ENCODE measurements at regions not wholly inside any gene's neighbourhood (a gene's known extent, or its start where the extent isn't known, plus 50 kb on each side); places are given as distances from the start of the nearest gene placed in this dataset.

DNA sequence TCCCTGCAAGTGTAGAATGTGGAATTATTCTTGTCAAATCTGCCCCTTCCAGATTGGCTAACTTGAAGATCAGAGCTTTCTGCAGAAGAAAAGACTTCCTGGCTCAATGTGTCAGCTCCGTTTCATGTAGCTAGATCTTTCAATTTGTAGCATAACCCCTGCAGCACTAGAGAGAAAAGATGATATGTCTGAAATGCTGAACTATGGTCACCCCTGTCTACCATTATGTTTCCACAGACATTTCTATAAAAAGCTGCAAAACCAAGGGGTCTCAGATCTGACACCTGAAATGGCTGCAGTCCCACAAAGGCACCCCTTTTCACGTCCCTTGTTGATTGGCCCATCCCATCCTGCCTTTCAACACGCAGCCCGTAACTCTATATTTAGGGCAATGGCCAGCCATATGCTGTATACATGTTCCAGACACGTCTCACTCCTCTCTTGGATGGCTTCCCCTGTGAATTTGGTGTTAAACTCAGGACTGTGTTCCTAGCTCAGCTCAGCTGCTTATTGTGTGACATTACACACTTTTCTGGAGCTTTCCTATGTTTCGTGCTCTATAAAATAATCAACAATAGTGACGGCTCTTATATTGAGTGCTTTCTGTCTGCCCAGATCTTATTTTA lies 648.6 kb upstream of the CELF2 start:
- no peak for DNase-seq

DNA sequence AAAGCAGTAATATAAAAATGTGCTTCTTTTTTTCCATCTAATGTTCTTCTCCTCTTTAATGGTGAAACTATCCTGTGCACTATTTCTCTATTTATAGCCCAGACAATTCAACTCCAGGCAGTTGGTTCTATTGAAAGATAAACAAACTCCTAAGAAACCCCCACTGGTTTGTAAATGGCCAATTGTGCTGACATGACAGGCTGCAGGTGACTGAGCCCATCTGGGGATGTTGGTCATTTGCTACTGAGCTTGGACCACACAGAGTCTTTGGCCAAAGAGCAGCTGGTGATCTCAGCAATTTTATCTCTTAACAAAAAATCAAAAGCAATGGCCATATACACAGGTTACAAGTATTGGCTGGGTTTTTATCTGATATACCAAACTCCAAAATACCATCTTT lies 631.8 kb upstream of the CELF2 start:
- peak; percentile 29 for DNase-seq

DNA sequence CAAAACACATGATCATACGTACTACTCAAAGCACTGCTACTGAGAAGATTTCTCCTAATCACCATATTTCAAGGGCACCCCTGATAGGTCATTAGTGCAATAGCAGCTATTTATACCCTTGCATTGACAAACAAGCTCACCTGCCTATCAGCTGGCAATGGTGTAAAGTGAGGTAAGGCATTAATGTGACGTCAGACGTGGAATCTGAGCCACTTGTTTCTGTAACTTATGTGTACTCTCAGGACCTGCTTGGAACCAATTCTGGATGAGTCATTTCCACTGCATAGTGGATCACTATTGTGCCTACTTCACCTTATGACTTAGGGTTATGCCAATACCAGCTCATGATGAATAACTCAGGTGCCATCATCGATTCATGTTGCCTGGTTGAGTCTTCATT lies 628.5 kb upstream of the CELF2 start:
- no peak for DNase-seq

DNA sequence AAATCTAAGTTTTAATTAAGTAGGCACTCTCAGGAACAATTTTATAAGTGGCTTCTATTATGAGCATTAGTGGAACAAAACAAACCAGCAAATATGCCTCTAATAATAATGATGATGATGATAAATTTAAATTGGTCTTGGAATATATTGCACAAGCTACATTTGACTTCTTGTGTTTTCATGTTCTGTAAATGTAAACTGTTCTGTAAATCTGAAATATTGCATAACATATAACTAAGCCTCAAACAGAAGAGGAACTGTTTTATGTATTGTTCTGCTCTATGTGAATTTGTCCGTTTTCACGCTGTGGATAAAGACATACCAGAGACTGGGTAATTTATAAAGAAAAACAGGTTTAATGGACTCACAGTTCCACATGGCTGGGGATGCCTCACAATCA lies 625.2 kb upstream of the CELF2 start:
- DNase-seq: no peak

DNA sequence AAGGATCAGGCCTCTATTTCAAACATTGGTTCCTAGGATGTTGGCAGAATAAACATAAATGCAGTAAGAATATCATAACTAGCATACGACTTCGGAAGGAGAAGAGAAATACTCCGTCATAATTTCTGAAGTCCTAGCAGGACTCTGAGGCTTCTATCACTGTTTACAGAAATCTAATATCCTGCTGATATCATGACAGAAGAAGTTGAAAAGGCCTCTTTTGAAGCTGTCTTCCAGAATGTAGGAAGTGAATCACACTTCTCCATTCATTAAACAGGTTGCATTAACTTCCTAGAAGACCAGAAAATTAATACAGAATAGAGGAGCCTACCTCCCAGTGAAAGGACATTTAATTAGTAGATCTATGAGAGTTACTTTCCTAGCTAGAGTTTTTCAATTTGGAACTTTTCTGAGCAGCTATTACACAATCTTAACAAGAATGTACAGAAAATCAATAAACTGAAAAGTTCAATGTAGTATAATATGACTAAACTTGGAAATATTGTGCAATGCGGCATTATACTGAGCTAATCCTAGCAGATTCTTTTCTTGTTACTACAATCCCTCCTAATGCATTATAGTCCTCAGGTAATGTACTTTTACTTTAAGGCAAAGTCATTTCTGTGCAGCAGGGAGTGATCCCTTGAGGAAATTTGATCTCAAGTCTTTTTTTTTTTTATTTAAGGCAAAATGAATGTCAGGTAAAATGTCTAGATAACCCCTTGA lies 622.6 kb upstream of the CELF2 start:
- no peak for DNase-seq

DNA sequence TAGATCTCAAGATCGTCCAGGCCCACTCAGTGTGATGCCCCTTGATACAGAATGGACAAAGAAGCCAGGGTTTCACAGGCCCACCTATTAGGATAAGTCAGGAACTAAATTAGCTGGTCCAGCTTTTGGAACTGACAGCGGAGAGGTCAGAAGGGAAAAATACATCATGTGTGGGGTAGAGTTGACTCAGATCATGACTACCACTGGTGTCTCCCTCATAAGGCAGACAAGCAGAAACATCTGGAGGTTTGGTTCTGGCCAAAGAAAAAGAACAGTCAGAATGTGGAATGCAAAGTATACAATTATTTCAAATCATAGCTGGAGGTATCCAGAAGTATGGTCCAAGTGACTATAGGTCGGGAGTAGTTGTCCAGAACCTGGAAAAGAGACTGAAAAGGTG lies 621.1 kb upstream of the CELF2 start:
- DNase-seq: no peak

DNA sequence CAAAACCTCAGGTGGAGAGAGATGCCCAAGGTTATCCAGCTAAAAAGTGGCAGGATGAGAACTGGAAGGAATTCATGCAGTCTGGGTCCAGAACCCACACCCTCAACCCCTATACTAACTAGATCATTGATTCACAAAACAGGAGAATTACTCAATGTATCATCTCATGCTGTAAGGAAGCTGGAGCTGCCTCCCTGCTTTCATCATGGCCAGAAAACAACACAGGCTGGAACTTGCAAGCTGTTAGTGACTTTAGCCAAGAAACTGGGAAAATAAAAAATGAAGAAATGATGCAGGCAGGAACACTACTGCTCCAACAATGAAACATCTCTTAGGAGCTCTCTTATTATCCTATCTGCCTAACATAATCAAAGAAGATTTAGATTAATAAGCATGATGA lies 619.8 kb upstream of the CELF2 start:
- no peak for DNase-seq

DNA sequence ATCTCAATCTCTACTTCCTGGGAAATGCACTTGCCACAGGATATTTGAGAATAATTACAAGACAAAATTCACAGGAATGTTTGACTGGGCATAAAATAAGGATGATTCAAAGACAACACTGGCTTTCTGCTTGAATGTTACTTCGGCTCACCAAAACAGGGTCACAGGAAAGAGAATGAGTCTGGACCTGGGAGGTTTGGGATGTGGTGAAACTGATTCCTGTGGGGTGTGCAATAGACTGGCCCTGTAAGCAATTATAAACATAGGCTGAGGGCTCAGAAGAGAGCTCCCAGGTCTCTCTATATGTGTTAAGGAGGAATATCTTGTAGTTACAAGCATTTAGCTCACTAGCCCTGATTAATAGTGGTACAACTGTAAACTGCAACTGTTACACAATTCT lies 613.9 kb upstream of the CELF2 start:
- no peak for DNase-seq

DNA sequence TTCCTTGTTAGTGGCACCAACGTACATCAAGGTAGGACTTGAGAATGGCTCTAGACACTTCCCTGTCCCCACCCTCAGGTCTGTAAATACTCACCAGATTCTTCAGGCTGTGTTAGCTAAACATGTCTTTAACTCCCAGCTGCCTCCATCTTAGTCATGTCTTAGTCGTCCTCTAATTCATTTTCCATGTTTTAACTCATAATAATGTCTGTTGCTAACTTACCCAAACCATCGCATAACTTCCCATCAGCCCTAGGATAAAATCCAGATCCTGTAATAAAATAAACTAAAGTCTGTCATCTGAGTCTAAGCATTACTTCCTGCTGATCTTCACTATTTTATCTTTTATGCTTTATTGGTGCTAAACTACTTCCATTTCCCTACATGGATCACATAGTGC lies 600.0 kb upstream of the CELF2 start:
- DNase-seq: no peak

DNA sequence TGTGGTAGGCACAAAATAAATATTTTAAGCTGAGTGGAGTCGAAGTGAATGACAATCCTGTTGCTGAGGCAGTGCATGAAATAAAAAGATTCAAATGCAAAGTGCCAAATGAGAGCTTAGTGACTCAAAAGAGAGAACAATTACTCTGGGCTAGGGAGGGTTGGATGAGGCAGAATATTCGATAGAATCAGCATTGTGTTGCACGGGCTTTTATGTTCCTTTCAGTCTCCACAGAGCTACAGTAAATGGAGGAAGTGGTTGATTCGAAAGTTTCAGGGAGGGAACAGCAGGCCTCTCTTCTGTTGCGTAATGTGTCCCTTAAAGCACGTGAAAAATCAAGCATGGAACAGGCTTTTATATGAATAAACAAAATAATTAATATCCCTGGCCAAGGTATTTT lies 599.3 kb upstream of the CELF2 start:
- DNase-seq: no peak

DNA sequence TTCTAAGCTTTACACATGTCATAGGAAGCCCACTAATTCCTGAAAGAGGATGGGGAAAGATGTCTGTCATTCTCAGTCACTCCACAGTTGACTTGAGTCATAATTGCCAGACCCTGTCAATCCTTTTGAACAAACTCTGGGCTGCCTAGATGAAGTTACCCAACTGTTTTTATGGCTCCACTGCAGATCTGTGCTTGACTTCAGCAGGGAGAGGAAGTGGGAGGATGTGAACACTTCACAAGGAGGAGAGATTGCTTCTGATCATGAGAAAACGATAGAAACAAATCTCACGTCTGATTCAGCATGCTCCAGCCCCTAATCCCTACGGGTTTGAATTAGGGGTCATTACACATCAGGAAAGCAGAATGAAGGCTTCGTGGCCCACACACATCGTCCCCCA lies 596.6 kb upstream of the CELF2 start:
- no peak for DNase-seq

DNA sequence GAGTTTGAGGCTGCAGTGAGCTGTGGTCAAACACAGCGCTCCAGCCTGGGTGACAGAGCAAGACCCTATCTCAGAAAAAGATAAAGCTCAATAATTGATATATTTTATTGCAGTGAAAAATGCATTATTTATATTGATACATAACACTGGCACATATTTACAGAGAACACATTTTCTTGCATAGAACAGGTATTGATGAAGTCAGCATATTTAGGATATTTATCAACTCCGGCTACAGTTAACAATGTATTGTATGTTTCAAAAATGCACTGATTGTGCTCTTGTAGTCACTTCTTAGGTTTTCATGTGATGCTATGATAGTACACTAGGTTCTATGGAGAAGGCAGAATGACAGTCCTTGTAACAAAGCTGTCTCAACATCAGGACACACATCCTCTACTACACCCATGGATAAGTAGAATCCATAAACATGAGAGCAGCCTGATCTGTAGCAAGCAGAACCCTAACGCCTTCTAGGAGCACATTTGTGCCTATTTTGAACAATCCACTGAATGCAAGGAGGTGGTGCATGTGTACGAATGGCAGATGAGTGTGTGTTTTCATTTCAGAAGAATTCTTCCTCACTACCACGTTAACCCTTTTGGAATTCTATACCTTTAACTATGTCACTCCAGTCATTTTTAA lies 586.1 kb upstream of the CELF2 start:
- DNase-seq: no peak

DNA sequence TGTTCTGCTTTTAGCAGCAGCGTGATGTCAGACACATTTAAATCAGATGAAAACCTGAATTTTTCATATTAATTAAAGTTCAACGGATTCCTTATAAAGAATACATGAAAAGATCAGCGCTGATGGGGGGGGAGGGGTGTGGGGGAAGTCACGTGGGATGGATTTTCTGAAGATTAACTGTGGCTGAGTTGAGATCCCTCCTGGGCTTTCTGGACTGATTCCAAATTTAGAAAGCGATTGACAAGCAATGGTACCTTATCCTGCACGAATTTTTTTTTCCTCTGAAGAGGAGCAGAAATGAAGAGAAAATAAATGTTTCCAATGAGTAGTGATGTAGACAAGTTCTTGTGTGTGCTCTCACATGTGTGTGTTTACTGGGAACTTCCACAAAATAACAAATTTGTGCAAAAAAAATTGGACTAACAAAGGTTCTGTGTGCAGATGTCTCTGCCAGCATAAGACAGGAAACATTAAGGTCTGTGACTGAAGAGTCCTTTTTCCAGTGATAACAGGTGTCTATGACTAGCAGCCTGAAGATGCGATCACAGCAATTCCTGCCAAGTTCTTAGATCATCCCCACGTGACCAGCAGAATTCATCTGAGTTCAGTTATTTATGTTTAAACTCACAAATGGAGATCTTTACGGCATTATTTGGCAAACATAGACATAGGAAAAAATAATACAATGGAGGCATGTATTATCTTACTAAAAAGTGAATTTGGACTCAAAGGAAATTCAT lies 585.2 kb upstream of the CELF2 start:
- no peak for DNase-seq

DNA sequence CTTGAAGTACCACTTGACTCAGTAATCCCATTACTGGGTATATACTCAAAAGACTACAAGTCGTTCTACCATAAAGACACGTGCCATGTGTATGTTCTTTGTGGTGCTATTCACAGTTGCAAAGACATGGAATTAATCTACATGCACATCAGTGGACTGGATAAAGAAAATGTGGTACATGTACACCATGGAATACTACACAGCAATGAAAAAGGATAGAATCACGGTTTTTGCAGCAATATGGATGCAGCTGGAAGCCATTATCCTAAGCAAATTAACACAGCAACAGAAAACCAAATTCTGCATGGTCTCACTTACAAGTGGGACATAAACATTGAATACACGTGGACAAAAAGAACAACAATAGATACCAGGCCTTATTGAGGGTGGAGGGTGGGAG lies 583.4 kb upstream of the CELF2 start:
- DNase-seq: no peak

DNA sequence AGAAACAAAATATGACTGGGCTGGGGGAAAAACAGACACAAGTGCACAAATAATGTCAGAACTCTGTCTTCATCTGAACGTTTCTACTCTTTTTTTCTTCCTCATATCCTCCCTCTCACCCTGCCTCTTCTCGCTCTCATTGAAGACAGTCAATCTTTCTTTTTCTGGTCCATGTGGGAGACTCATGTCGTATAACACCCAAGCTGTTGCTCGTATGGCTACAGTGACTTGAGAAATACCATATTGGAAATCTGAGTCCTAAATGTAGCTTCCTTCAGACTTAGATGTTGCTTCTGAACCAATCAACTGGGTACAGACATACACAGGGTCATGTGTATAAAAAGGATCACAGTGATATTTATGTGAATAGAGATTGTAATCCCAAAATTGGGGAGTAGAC lies 579.8 kb upstream of the CELF2 start:
- no peak for DNase-seq

DNA sequence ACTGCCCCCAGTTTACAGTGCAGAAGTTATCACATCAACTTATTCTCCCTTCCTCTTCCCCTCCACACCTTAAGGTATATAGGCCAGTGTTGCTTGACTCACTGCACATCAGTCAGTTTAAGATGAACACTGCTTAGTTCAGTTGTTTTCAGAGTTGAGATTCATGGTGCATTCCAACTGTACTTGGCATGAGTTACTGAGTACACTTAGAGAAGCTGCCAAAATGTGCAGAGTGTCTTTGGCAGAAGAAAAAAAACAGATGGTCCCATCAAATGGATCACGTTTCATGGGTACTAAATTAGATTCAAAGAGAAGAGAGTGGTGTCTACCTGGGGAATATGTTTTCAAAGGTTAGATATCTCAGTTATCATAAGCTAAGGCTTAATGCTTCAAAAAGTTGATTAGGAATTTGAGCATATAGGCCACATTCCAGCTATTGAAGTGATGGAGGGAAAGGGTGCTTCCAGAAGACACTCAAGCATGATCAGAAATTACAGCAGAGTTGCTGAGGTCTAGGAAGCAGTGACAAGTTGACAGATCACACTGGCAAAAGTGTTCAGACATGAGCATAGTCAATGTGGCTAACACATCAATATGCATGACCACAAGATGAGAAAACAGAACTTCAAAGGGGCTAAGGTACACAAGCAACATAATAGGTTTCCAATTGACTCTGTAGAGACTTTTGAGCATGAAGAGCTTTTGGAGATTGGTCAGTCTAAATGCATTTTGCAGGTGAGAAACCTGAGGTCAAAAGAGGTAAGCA lies 579.2 kb upstream of the CELF2 start:
- no peak for DNase-seq

DNA sequence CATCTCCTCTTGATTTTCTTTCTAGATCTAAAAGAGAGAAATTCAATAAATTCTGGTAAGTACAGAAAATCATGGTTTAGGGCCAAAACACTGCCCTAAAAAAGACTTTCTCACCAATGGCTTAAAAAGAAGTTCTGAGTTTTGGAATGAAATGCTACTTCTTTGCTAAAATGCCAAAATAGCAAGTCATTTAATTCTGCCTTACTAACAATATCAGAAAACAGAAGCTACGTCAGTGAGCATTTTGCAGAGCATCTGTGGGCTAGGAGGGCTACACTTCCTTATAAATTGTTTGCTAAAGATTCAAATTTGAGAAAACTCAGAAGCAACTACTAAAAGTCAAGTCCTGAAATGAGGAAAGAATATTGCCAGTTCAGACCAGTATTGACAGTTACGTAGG lies 560.8 kb upstream of the CELF2 start:
- no peak for DNase-seq

DNA sequence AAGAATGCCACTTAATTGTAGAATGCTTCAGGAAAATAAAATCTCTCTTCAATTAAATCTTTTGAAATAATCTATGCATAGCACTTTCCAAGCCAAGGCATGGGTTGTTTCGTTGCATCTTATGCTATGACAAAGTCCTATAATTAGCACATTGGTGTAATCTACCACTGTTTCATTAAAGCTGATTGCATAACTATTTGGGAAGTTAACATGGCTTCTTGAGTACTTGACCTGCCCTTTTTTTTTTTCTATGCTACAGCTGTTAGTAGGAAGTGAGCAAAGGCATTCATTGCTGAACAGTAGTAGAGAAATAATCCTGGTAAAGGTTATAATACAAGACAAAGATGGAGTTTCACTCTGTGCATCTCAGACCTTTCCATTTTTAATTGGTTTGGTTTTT lies 557.2 kb upstream of the CELF2 start:
- DNase-seq: no peak

DNA sequence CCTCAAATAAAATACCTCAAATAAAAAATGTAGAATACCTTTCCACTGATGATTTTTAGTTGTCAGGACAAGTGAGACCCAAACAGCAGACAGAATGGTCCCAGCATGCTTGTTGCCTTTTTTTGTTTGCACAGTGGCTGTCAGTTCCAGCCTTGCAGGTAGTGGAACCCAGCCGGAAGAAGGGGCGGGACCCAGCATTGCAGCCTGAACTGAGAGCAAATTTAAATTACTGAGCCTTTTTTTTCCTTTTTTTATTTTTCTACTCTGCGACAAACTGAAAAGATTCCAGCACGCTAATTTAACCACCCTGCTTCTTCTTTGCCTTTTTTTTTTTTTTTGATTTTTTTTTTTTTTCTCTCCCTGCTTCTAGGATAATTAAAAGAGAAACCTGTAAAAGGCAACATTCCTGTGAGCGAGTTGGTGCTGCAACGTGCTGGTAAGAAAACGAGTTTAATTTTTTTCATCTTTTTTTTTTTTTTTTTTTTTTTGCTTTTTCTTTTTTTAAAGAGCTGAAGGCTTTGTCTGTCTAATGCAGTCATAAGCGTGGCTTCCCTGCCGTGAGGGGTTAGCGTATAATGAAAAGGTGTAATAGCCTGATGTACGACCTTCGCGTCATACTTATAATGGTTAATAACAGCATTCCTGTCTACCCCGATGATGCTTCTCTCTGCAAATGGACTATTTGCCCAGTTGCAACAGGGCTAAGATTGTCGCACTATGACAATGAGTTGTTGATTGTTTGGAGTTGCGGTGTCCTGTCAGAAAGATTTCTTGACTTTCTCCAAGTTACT lies 555.3 kb upstream of the CELF2 start:
- peak; percentile 8 for DNase-seq

DNA sequence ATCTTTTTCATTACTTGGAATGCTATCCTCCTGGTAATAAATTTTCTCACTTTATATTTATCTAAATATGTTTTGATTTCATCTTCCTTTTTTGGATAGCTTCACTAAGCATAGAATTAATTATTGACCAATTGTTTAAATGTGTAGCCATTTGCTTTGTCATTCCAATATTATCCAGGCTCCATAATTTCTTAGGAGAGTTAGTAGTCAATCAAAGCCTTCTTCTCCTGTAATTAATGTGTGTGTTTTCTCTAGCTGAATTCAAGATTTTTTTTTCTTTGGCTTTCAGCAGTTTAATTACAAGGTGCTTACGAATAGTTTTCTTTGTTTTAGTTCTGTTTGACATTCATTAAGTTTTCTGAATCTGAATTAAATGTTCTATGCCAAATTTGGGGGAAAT lies 545.9 kb upstream of the CELF2 start:
- no peak for DNase-seq

DNA sequence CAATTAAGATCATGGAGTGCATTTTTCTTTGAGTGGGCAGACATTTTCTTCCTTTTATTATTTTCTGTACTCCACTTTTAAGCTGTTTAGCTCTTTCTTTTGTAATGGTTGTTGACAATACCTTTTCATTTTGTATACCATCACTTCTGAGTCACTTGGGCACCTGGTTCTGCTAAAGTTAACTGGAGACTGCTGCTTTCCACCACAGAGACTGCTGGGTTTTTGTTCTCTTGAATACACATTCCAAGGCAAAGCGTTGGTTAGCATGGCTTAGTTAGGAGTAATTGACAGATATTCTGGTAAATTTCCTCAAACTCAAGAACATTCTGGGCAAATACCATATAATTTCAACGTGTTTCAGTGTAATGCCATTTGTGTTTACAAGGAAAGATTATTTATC lies 541.9 kb upstream of the CELF2 start:
- DNase-seq: no peak

DNA sequence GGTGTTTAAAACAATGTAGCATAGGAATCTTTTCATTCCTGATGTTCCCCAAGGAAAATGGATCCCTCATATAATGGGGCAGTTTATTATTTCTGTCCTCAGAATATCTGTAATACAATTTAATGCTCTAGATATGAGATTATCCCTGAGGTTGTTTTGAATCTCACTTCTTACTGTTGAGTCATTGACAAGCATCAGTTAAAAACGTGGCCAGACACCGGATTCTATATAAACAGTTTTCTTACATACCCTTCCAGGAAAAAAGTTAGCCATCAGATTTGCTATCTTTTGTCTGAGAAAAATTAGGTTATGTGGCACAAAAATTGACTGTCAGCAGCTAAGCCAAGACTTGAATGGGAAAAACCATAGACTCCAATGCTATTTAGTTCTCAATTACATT lies 539.8 kb upstream of the CELF2 start:
- no peak for DNase-seq

All from NCI-H774 (cell line).